Mesenchymal stem cell (in vitro differentiated cells and primary cell): ENCODE measurements at regions not wholly inside any gene's neighbourhood (a gene's known extent, or its start where the extent isn't known, plus 50 kb on each side); places are given as distances from the start of the nearest gene placed in this dataset.

Source experiments
- DNase-seq: peaks from one replicate; pipeline ENCODE4 v3.0.0-alpha.2; 2013
- H2AFZ ChIP-seq: one replicate; pipeline ENCODE4 v1.6.1; 2013; ENCODE audit warnings: low read depth, mild to moderate bottlenecking, control low read depth, inconsistent platforms, low read length, moderate library complexity
- H2AK5ac ChIP-seq: 2 replicates; pipeline ENCODE4 v1.6.1; 2013; ENCODE audit warnings: low read length, moderate library complexity, mild to moderate bottlenecking, inconsistent platforms; ENCODE audit not compliant: severe bottlenecking
- H2BK120ac ChIP-seq: one replicate; pipeline ENCODE4 v1.6.1; 2013; ENCODE audit warnings: low read depth, mild to moderate bottlenecking, inconsistent platforms, low read length, moderate library complexity
- H2BK12ac ChIP-seq, 2 experiments: one replicate each; pipeline ENCODE4 v1.6.1; 2013; ENCODE audit warnings: inconsistent platforms in 2 of 2, low read length in 2 of 2, mild to moderate bottlenecking in 2 of 2, moderate library complexity in 2 of 2, control low read depth in 1 of 2
- H2BK15ac ChIP-seq: one replicate; pipeline ENCODE4 v1.6.1; 2013; ENCODE audit warnings: mild to moderate bottlenecking, low read depth, inconsistent platforms; ENCODE audit not compliant: poor library complexity, severe bottlenecking
- H2BK5ac ChIP-seq: 2 replicates; pipeline ENCODE4 v1.6.1; 2013; ENCODE audit warnings: low read depth, mild to moderate bottlenecking, low read length, control low read depth, inconsistent platforms; ENCODE audit not compliant: poor library complexity, severe bottlenecking
- H3K14ac ChIP-seq, 2 experiments: one replicate each; pipeline ENCODE4 v1.6.1; 2013; ENCODE audit warnings: inconsistent platforms in 2 of 2, low read length in 2 of 2, control low read depth in 1 of 2, mild to moderate bottlenecking in 1 of 2, moderate library complexity in 1 of 2
- H3K18ac ChIP-seq, 2 experiments: one replicate each; pipeline ENCODE4 v1.6.1; 2013; ENCODE audit warnings: inconsistent platforms in 2 of 2, low read length in 2 of 2, control low read depth in 1 of 2, low read depth in 1 of 2, mild to moderate bottlenecking in 1 of 2
- H3K23ac ChIP-seq, 2 experiments: one replicate each; pipeline ENCODE4 v1.6.1; 2013; ENCODE audit warnings: inconsistent platforms in 2 of 2, low read length in 2 of 2, mild to moderate bottlenecking in 2 of 2, moderate library complexity in 2 of 2, control low read depth in 1 of 2
- H3K27ac ChIP-seq: 2 replicates; pipeline ENCODE4 v1.5.1; 2013; ENCODE audit warnings: mild to moderate bottlenecking, moderate library complexity, low read length, control low read depth, inconsistent platforms; ENCODE audit not compliant: poor library complexity, severe bottlenecking
- H3K27me3 ChIP-seq, 2 experiments: 2 replicates each; pipeline versions ENCODE4 v1.6.1 to v1.7.0; 2013; ENCODE audit warnings: low read length in 2 of 2, mild to moderate bottlenecking in 2 of 2, moderate library complexity in 2 of 2, control low read depth in 1 of 2, inconsistent platforms in 1 of 2; ENCODE audit not compliant: control insufficient read depth in 1 of 2, insufficient read depth in 1 of 2
- H3K36me3 ChIP-seq, 2 experiments: 2 replicates each; pipeline versions ENCODE4 v1.6.1 to v1.7.0; 2013; ENCODE audit warnings: low read length in 2 of 2, control low read depth in 1 of 2, inconsistent platforms in 1 of 2, low read depth in 1 of 2, mild to moderate bottlenecking in 1 of 2; ENCODE audit not compliant: insufficient read depth in 2 of 2, control insufficient read depth in 1 of 2
- H3K4ac ChIP-seq, 2 experiments: one replicate each; pipeline ENCODE4 v1.6.1; 2013; ENCODE audit warnings: inconsistent platforms in 2 of 2, low read length in 2 of 2, mild to moderate bottlenecking in 2 of 2, moderate library complexity in 2 of 2, control low read depth in 1 of 2, low read depth in 1 of 2
- H3K4me1 ChIP-seq: 2 replicates; pipeline ENCODE4 v1.6.1; 2013; ENCODE audit warnings: low read depth, low read length, control low read depth; ENCODE audit not compliant: control insufficient read depth, insufficient read depth
- H3K4me2 ChIP-seq: 2 replicates; pipeline ENCODE4 v1.6.1; 2013; ENCODE audit warnings: low read length, mild to moderate bottlenecking, inconsistent platforms; ENCODE audit not compliant: poor library complexity, severe bottlenecking
- H3K4me3 ChIP-seq, 2 experiments: 2 replicates each; pipeline versions ENCODE4 v1.5.1 to v1.7.0; 2013; ENCODE audit warnings: low read length in 2 of 2, mild to moderate bottlenecking in 2 of 2, control low read depth in 1 of 2, low read depth in 1 of 2; ENCODE audit not compliant: insufficient read depth in 1 of 2
- H3K79me1 ChIP-seq: replicated peaks from 2 replicates; pipeline ENCODE4 v1.6.1; 2013; ENCODE audit warnings: mild to moderate bottlenecking, control low read depth, low read length, inconsistent platforms; ENCODE audit not compliant: poor library complexity, severe bottlenecking
- H3K9ac ChIP-seq: 2 replicates; pipeline ENCODE4 v1.7.0; 2013; ENCODE audit warnings: mild to moderate bottlenecking, low read length, moderate library complexity
- H3K9me3 ChIP-seq: 2 replicates; pipeline ENCODE4 v1.7.0; 2013; ENCODE audit warnings: mild to moderate bottlenecking, low read length; ENCODE audit not compliant: control insufficient read depth
- H4K8ac ChIP-seq: one replicate; pipeline ENCODE4 v1.6.1; 2013; ENCODE audit warnings: inconsistent platforms, mild to moderate bottlenecking, low read length, moderate library complexity
- H4K91ac ChIP-seq: one replicate; pipeline ENCODE4 v1.6.1; 2013; ENCODE audit warnings: mild to moderate bottlenecking, low read length, inconsistent platforms
- WGBS: methylation state at CpG from one replicate; pipeline ENCODE4 v1.1.7; 2013; ENCODE audit warnings: mixed read lengths; 5-methylcytosine and 5-hydroxymethylcytosine counted together

- Histone ChIP-seq H3K4me1 (no peaks in the 10 kb centered on the region), H3K23ac (no peak overlapping the region), H2AFZ (no peak overlapping the region), H3K4me3 (no peak overlapping the region), H3K4me2 (no peak overlapping the region), H3K4ac (no peak overlapping the region), H3K18ac (no peak overlapping the region), H2BK12ac (no peak overlapping the region), H3K27ac (no peak overlapping the region), H3K36me3 (no peaks in the 10 kb centered on the region), H2BK15ac (no peak overlapping the region), H4K91ac (no peak overlapping the region), H2AK5ac (no peak overlapping the region), H2BK5ac (no peak overlapping the region), H3K79me1 (no peaks in the 10 kb centered on the region), H3K9ac (no peak overlapping the region), H2BK120ac (no peak overlapping the region), H3K14ac (no peak overlapping the region), H3K9me3 (no peaks in the 10 kb centered on the region), H3K27me3 (no peaks in the 10 kb centered on the region), H4K8ac (no peak overlapping the region)
- DNase-seq: no peak
- WGBS: 88% methylated on average over 2 of the region's 4 CpGs
Measured at GRCh38 chr2:212766921-212767320, 228.3 kb upstream of the ERBB4 start.

GRCh38 chr2:212752730-212753351 lies 214.2 kb upstream of the ERBB4 start:
- no peak overlapping the region for H2BK15ac ChIP-seq
- no peak overlapping the region for H3K9ac ChIP-seq
- H3K4ac ChIP-seq: no peak overlapping the region
- no peak overlapping the region for H2AK5ac ChIP-seq
- H3K14ac ChIP-seq: no peak overlapping the region
- H3K36me3 ChIP-seq: no peaks in the 10 kb centered on the region
- H4K91ac ChIP-seq: no peak overlapping the region
- peaks cover 4% of the 10 kb centered on the region for H3K9me3 ChIP-seq
- no peak overlapping the region for H2BK12ac ChIP-seq
- H3K4me2 ChIP-seq: no peak overlapping the region
- WGBS: 36% methylated on average over 2 of the region's 2 CpGs
- H3K4me1 ChIP-seq: no peaks in the 10 kb centered on the region
- H3K4me3 ChIP-seq: no peak overlapping the region
- no peaks in the 10 kb centered on the region for H3K27me3 ChIP-seq
- H3K79me1 ChIP-seq: no peaks in the 10 kb centered on the region
- H3K23ac ChIP-seq: no peak overlapping the region
- no peak overlapping the region for H3K27ac ChIP-seq
- no peak overlapping the region for H3K18ac ChIP-seq
- no peak for DNase-seq
- H2BK120ac ChIP-seq: no peak overlapping the region
- H4K8ac ChIP-seq: no peak overlapping the region
- no peak overlapping the region for H2BK5ac ChIP-seq
- no peak overlapping the region for H2AFZ ChIP-seq

GRCh38 chr2:212745359-212745758 lies 206.8 kb upstream of the ERBB4 start:
- Histone ChIP-seq H2AK5ac (no peak overlapping the region), H3K4me2 (no peak overlapping the region), H2BK12ac (no peak overlapping the region), H2AFZ (no peak overlapping the region), H3K4ac (no peak overlapping the region), H3K79me1 (no peaks in the 10 kb centered on the region), H4K91ac (no peak overlapping the region), H3K4me1 (no peaks in the 10 kb centered on the region), H3K27ac (no peak overlapping the region), H3K18ac (no peak overlapping the region), H3K4me3 (no peak overlapping the region), H3K9ac (no peak overlapping the region), H3K36me3 (no peaks in the 10 kb centered on the region), H2BK5ac (no peak overlapping the region), H3K27me3 (no peaks in the 10 kb centered on the region), H2BK120ac (no peak overlapping the region), H4K8ac (no peak overlapping the region), H3K14ac (no peak overlapping the region), H2BK15ac (no peak overlapping the region), H3K23ac (no peak overlapping the region), H3K9me3 (no peaks in the 10 kb centered on the region)
- no peak for DNase-seq

- WGBS: 84% methylated on average over 3 of the region's 4 CpGs
- Histone ChIP-seq H2BK15ac (no peak overlapping the region), H2BK5ac (no peak overlapping the region), H2BK120ac (no peak overlapping the region), H3K9me3 (no peaks in the 10 kb centered on the region), H3K36me3 (no peaks in the 10 kb centered on the region), H3K4ac (no peak overlapping the region), H3K18ac (no peak overlapping the region), H3K23ac (no peak overlapping the region), H4K8ac (no peak overlapping the region), H4K91ac (no peak overlapping the region), H2AK5ac (no peak overlapping the region), H2BK12ac (no peak overlapping the region), H3K4me2 (no peak overlapping the region), H3K4me1 (no peaks in the 10 kb centered on the region), H3K4me3 (no peak overlapping the region), H3K14ac (no peak overlapping the region), H3K9ac (no peak overlapping the region), H3K27ac (no peak overlapping the region), H3K27me3 (no peaks in the 10 kb centered on the region), H3K79me1 (no peaks in the 10 kb centered on the region), H2AFZ (no peak overlapping the region)
- no peak for DNase-seq
Measured at GRCh38 chr2:212737392-212738172, 199.0 kb upstream of the ERBB4 start.
